Neural cell (in vitro differentiated cells): ENCODE measurements at regions not wholly inside any gene's neighbourhood (a gene's known extent, or its start where the extent isn't known, plus 50 kb on each side); places are given as distances from the start of the nearest gene placed in this dataset.

Experiments
- H2AFZ ChIP-seq: fragments of 200-600, 300-800 bp; sonication (generic), shearing (Covaris generic); 2 replicates; pipeline ENCODE4 v1.6.0; 2014; ENCODE audit warnings: low read depth, mild to moderate bottlenecking, antibody characterized with exemption, low read length, moderate library complexity
- H3F3A ChIP-seq: fragments of 200-600 bp; shearing (Covaris generic); 2 replicates; pipeline ENCODE4 v1.6.1; 2016; ENCODE audit warnings: mild to moderate bottlenecking, moderate library complexity, mixed read lengths, antibody characterized with exemption, low read length; ENCODE audit not compliant: insufficient read depth, poor library complexity, severe bottlenecking
- H3K27ac ChIP-seq: fragments of 200-600, 300-800 bp; sonication (generic), shearing (Covaris generic); 2 replicates; pipeline ENCODE4 v1.5.1; 2014; ENCODE audit warnings: mild to moderate bottlenecking, low read length, moderate library complexity
- H3K27me3 ChIP-seq: fragments of 300-800, 200-600 bp; sonication (generic), shearing (Covaris generic); 2 replicates; pipeline ENCODE4 v1.6.0; 2014; ENCODE audit warnings: mild to moderate bottlenecking, low read depth, low read length, moderate library complexity; ENCODE audit not compliant: insufficient read depth
- H3K36me3 ChIP-seq: fragments of 300-800, 200-600 bp; sonication (generic), shearing (Covaris generic); 2 replicates; pipeline ENCODE4 v1.5.1; 2014; ENCODE audit warnings: mild to moderate bottlenecking, antibody characterized with exemption, low read length, moderate library complexity; ENCODE audit not compliant: insufficient read depth
- H3K4me2 ChIP-seq: fragments of 300-800, 200-600 bp; sonication (generic), shearing (Covaris generic); 2 replicates; pipeline ENCODE4 v1.6.0; 2014; ENCODE audit warnings: mild to moderate bottlenecking, low read length
- H3K4me3 ChIP-seq: fragments of 300-800, 200-600 bp; sonication (generic), shearing (Covaris generic); 2 replicates; pipeline ENCODE4 v1.5.1; 2014; ENCODE audit warnings: mild to moderate bottlenecking, low read length, moderate library complexity
- H3K79me2 ChIP-seq: fragments of 200-600 bp; shearing (Covaris generic); replicated peaks from 2 replicates; pipeline ENCODE4 v1.6.0; 2014; ENCODE audit warnings: mild to moderate bottlenecking, low read length, moderate library complexity; ENCODE audit not compliant: insufficient read depth
- H3K9ac ChIP-seq: fragments of 300-800, 200-600 bp; sonication (generic), shearing (Covaris generic); 2 replicates; pipeline ENCODE4 v1.6.1; 2016; ENCODE audit warnings: mild to moderate bottlenecking, low read length, mixed read lengths
- H3K9me2 ChIP-seq: fragments of 200-600 bp; shearing (Covaris generic); 2 replicates; pipeline ENCODE4 v1.6.1; 2016; ENCODE audit warnings: mild to moderate bottlenecking, low read length, mixed read lengths; ENCODE audit not compliant: insufficient read depth
- H3K9me3 ChIP-seq: fragments of 200-600, 300-800 bp; sonication (generic), shearing (Covaris generic); 2 replicates; pipeline ENCODE4 v1.6.1; 2016; ENCODE audit warnings: mild to moderate bottlenecking, mixed run types, low read length, moderate library complexity, mixed read lengths
- H4K20me1 ChIP-seq: fragments of 200-600 bp; shearing (Covaris generic); 2 replicates; pipeline ENCODE4 v1.6.1; 2016; ENCODE audit warnings: mild to moderate bottlenecking, mixed run types; ENCODE audit not compliant: insufficient read depth
- CTCF ChIP-seq: fragments of 450-650 bp; IDR thresholded peaks from 2 replicates; pipeline ENCODE4 v1.5.1; 2014; ENCODE audit warnings: antibody characterized with exemption, mild to moderate bottlenecking, moderate library complexity; ENCODE audit not compliant: poor library complexity, severe bottlenecking
- EP300 ChIP-seq: fragments of 450-650 bp; conservative IDR thresholded peaks from 2 replicates; pipeline ENCODE4 v1.6.1; 2014; ENCODE audit warnings: antibody characterized with exemption, mild to moderate bottlenecking, moderate library complexity; ENCODE audit not compliant: poor library complexity, severe bottlenecking
- EZH2 ChIP-seq: fragments of 200-600, 300-800 bp; shearing (Covaris generic), sonication (generic); IDR thresholded peaks from 2 replicates; pipeline ENCODE4 v1.6.1; 2014; ENCODE audit warnings: antibody characterized with exemption, low read length, borderline replicate concordance, mild to moderate bottlenecking; ENCODE audit not compliant: insufficient read depth, poor library complexity, severe bottlenecking
- MXI1 ChIP-seq: fragments of 450-650 bp; conservative IDR thresholded peaks from 2 replicates; pipeline ENCODE4 v1.6.1; 2014; ENCODE audit warnings: antibody characterized with exemption, mild to moderate bottlenecking; ENCODE audit not compliant: poor library complexity, severe bottlenecking
- POLR2AphosphoS5 ChIP-seq: IDR thresholded peaks from 2 replicates; pipeline ENCODE4 v1.6.1; 2012
- RAD21 ChIP-seq: fragments of 450-650 bp; conservative IDR thresholded peaks from 2 replicates; pipeline ENCODE4 v1.6.1; 2014; ENCODE audit warnings: antibody characterized with exemption, mild to moderate bottlenecking, moderate library complexity
- REST ChIP-seq: IDR thresholded peaks from 2 replicates; pipeline ENCODE4 v1.6.1; 2012; ENCODE audit warnings: borderline replicate concordance
- SMC3 ChIP-seq: fragments of 450-650 bp; conservative IDR thresholded peaks from 2 replicates; pipeline ENCODE4 v1.6.1; 2014; ENCODE audit warnings: antibody characterized with exemption, mild to moderate bottlenecking, moderate library complexity; ENCODE audit not compliant: poor library complexity
- TAF1 ChIP-seq: IDR thresholded peaks from 2 replicates; pipeline ENCODE4 v1.6.1; 2012; ENCODE audit warnings: low read depth

- Histone ChIP-seq H3K27ac (peak overlapping the region; percentile 88), H3K4me3 (peak overlapping the region; percentile 14)
Measured at GRCh38 chr1:99180915-99181314, 83.4 kb upstream of the PLPPR4 start.

GRCh38 chr1:99181892-99182291 lies 82.4 kb upstream of the PLPPR4 start:
- H3K27me3 ChIP-seq = no peaks in the 10 kb centered on the region
- H3K36me3 ChIP-seq = no peaks in the 10 kb centered on the region
- no peak overlapping the region for H3K9ac ChIP-seq
- no peaks in the 10 kb centered on the region for H3K79me2 ChIP-seq
- no peak overlapping the region for H3K4me3 ChIP-seq
- H3K4me2 ChIP-seq = no peak overlapping the region
- TF ChIP-seq TAF1 (no peak), CTCF (no peak), RAD21 (no peak), REST (no peak), EZH2 (no peak), EP300 (no peak), SMC3 (no peak), POLR2AphosphoS5 (no peak), MXI1 (no peak)
- H3K27ac ChIP-seq = no peak overlapping the region
- H2AFZ ChIP-seq = no peak overlapping the region
- no peaks in the 10 kb centered on the region for H3K9me3 ChIP-seq
- no peaks in the 10 kb centered on the region for H4K20me1 ChIP-seq
- no peaks in the 10 kb centered on the region for H3F3A ChIP-seq
- H3K9me2 ChIP-seq = no peaks in the 10 kb centered on the region

More at GRCh38 chr1:99180915-99181314, 83.4 kb upstream of the PLPPR4 start:
- Histone ChIP-seq H2AFZ (peak overlapping the region; percentile 75), H3K79me2 (no peaks in the 10 kb centered on the region), H3K36me3 (no peaks in the 10 kb centered on the region), H3K4me2 (peak overlapping the region; percentile 27), H3K9me2 (no peaks in the 10 kb centered on the region), H3K9me3 (no peaks in the 10 kb centered on the region), H3K9ac (peak overlapping the region; percentile 48), H4K20me1 (no peaks in the 10 kb centered on the region), H3F3A (no peaks in the 10 kb centered on the region), H3K27me3 (no peaks in the 10 kb centered on the region)
- TF ChIP-seq REST = no peak
